ENCODE measurements at regions not wholly inside any gene's neighbourhood (a gene's known extent, or its start where the extent isn't known, plus 50 kb on each side); places are given as distances from the start of the nearest gene placed in this dataset.

DNA sequence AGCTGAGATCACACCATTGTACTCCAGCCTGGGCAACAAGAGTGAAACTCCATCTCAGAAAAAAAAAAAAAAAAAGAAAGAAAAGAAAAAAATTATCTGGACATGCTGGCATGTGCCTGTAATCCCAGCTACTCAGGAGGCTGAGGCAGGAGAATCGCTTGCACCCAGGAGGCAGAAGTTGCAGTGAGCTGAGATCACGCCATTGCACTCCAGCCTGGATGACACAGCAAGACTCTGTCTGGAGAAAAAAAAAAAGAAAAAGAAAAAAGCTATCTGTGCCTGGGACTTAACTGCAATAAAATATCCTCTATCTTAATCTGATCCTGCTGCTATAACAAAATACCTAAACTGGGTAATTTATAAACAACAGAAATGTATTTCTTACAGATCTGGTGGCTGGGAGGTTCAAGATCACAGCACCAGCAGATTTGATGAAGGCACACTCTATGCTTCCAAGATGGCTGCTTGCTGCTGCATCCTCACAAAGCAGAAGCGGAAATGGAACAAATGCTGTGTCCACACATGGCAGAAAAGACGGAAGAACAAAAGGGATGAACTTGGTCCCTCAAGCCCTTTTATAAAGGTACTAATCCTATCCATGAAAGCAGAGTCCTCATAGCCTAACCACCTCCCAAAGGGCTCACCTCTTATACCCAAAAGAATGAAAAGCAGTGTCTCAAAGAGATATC is 273.3 kb upstream of the JARID2 start:
- TF ChIP-seq REST (IDR thresholded peaks at IDR 0.05; ENCODE audit: insufficient read depth in 1 of 2, low read depth in 2 of 2, low read length in 2 of 2): no peak
- TF ChIP-seq FOXP2 (optimal IDR thresholded peaks at IDR 0.05; ENCODE audit: borderline replicate concordance, extremely low read depth, extremely low read length, insufficient read depth): no peak
- TF ChIP-seq POLR2AphosphoS5 (IDR thresholded peaks at IDR 0.05; ENCODE audit: low read depth, low read length): no peak
- no peak for TF ChIP-seq TAF1 (IDR thresholded peaks at IDR 0.05; ENCODE audit: borderline replicate concordance, insufficient read depth, low read length)
- no peak for TF ChIP-seq SIN3A (IDR thresholded peaks at IDR 0.05; ENCODE audit: borderline replicate concordance, insufficient read depth, low read length)

- TF ChIP-seq TAF1 (IDR thresholded peaks at IDR 0.05; ENCODE audit: borderline replicate concordance, insufficient read depth, low read length) (no peak), REST (IDR thresholded peaks at IDR 0.05; ENCODE audit: insufficient read depth in 1 of 2, low read depth in 2 of 2, low read length in 2 of 2) (no peak), POLR2AphosphoS5 (IDR thresholded peaks at IDR 0.05; ENCODE audit: low read depth, low read length) (no peak)
Observed at GRCh38 chr6:14974372-14974771, 271.5 kb upstream of the JARID2 start.

GRCh38 chr6:14974792-14975470 is 270.9 kb upstream of the JARID2 start:
- TF ChIP-seq REST (IDR thresholded peaks at IDR 0.05; ENCODE audit: insufficient read depth in 1 of 2, low read depth in 2 of 2, low read length in 2 of 2) (no peak), SIN3A (IDR thresholded peaks at IDR 0.05; ENCODE audit: borderline replicate concordance, insufficient read depth, low read length) (no peak), FOXP2 (optimal IDR thresholded peaks at IDR 0.05; ENCODE audit: borderline replicate concordance, extremely low read depth, extremely low read length, insufficient read depth) (no peak), POLR2AphosphoS5 (IDR thresholded peaks at IDR 0.05; ENCODE audit: low read depth, low read length) (no peak), TAF1 (IDR thresholded peaks at IDR 0.05; ENCODE audit: borderline replicate concordance, insufficient read depth, low read length) (no peak)

- TF ChIP-seq POLR2AphosphoS5 (IDR thresholded peaks at IDR 0.05; ENCODE audit: low read depth, low read length): no peak
- TF ChIP-seq FOXP2 (optimal IDR thresholded peaks at IDR 0.05; ENCODE audit: borderline replicate concordance, extremely low read depth, extremely low read length, insufficient read depth): no peak
- TF ChIP-seq REST (IDR thresholded peaks at IDR 0.05; ENCODE audit: insufficient read depth in 1 of 2, low read depth in 2 of 2, low read length in 2 of 2): no peak
- no peak for TF ChIP-seq TAF1 (IDR thresholded peaks at IDR 0.05; ENCODE audit: borderline replicate concordance, insufficient read depth, low read length)
- no peak for TF ChIP-seq SIN3A (IDR thresholded peaks at IDR 0.05; ENCODE audit: borderline replicate concordance, insufficient read depth, low read length)
Observed at GRCh38 chr6:14975471-14975817, 270.4 kb upstream of the JARID2 start.
